Mucosa of descending colon (tissue), 3 donors: ENCODE measurements at regions not wholly inside any gene's neighbourhood (a gene's known extent, or its start where the extent isn't known, plus 50 kb on each side); places are given as distances from the start of the nearest gene placed in this dataset.

Source experiments
- ATAC-seq: fragments of 200-7000 bp; cut with Tn5 transposase; one replicate; pipeline ENCODE4 v1.9.1; 2020; ENCODE audit warnings: mild to moderate bottlenecking, moderate library complexity
- DNase-seq, 3 donors: peaks; one replicate each; pipeline ENCODE4 v3.0.0-alpha.2; 2020
- H3K36me3 ChIP-seq: fragments of 200-600 bp; one replicate; pipeline ENCODE4 v1.8.0; 2021; ENCODE audit warnings: low read depth, mild to moderate bottlenecking
- H3K4me1 ChIP-seq: fragments of 200-600 bp; one replicate; pipeline ENCODE4 v1.8.0; 2021; ENCODE audit warnings: low read depth, mild to moderate bottlenecking
- H3K4me3 ChIP-seq: fragments of 200-600 bp; one replicate; pipeline ENCODE4 v1.8.0; 2021; ENCODE audit warnings: mild to moderate bottlenecking
- H3K9me3 ChIP-seq: fragments of 200-600 bp; one replicate; pipeline ENCODE4 v1.8.0; 2021; ENCODE audit warnings: mild to moderate bottlenecking
- CTCF ChIP-seq: fragments of 200-600 bp; IDR thresholded peaks from one replicate; pipeline ENCODE4 v1.8.0; 2022; ENCODE audit warnings: antibody characterized with exemption, mild to moderate bottlenecking
- intact Hi-C, 2 donors: fragments of 100-400 bp; cut with DNase I in 1 of 2; cut with micrococcal nuclease in 1 of 2; formaldehyde crosslinking; loops; one replicate each; pipeline versions ENCODE4 v1.11.0 to v1.11.1; 2022; cut with DNase I, micrococcal nuclease
- donor health status: DM: no; HTN: no; CAD: no; lungs with moderate emphysema.
- donor health status: DM: no; HTN: no; CAD: no.
- donor health status: DM: no; HTN: yes; CAD: no.

- no peak overlapping the region for H3K4me3 ChIP-seq
- DNase-seq (no peak), ATAC-seq (no peak)
- no peak for TF ChIP-seq CTCF
- no peaks in the 10 kb centered on the region for H3K9me3 ChIP-seq
- H3K4me1 ChIP-seq, result no peaks in the 10 kb centered on the region
- no peaks in the 10 kb centered on the region for H3K36me3 ChIP-seq
- intact Hi-C loops, result no loop called here
Observed at GRCh38 chr18:39051013-39051412, 1485.4 kb upstream of the CELF4 start.

GRCh38 chr18:39039813-39040212, 1474.2 kb upstream of the CELF4 start:
- Histone ChIP-seq H3K9me3 (no peaks in the 10 kb centered on the region), H3K36me3 (no peaks in the 10 kb centered on the region), H3K4me3 (no peak overlapping the region), H3K4me1 (no peaks in the 10 kb centered on the region)
- no peak for TF ChIP-seq CTCF
- no peak for DNase-seq
- ATAC-seq, result no peak
- intact Hi-C loops, result no loop called here

GRCh38 chr18:39037925-39038324, 1472.3 kb upstream of the CELF4 start:
- no peaks in the 10 kb centered on the region for H3K4me1 ChIP-seq
- intact Hi-C loops, result no loop called here
- TF ChIP-seq CTCF, result no peak
- no peaks in the 10 kb centered on the region for H3K36me3 ChIP-seq
- DNase-seq, result no peak
- no peak overlapping the region for H3K4me3 ChIP-seq
- ATAC-seq, result no peak
- no peaks in the 10 kb centered on the region for H3K9me3 ChIP-seq

GRCh38 chr18:39033312-39033711, 1467.7 kb upstream of the CELF4 start:
- H3K4me1 ChIP-seq, result no peaks in the 10 kb centered on the region
- intact Hi-C loops, result no loop called here
- ATAC-seq (no peak), DNase-seq (no peak)
- no peak for TF ChIP-seq CTCF
- no peak overlapping the region for H3K4me3 ChIP-seq
- no peaks in the 10 kb centered on the region for H3K36me3 ChIP-seq
- no peaks in the 10 kb centered on the region for H3K9me3 ChIP-seq

- Histone ChIP-seq H3K4me3 (no peak overlapping the region), H3K4me1 (no peaks in the 10 kb centered on the region), H3K36me3 (no peaks in the 10 kb centered on the region), H3K9me3 (no peaks in the 10 kb centered on the region)
- no peak for ATAC-seq
- no peak for DNase-seq
- intact Hi-C loops, result no loop called here
- TF ChIP-seq CTCF, result no peak
Observed at GRCh38 chr18:39031647-39032046, 1466.0 kb upstream of the CELF4 start.

GRCh38 chr18:39030124-39030655, 1464.6 kb upstream of the CELF4 start:
- H3K4me1 ChIP-seq, result no peaks in the 10 kb centered on the region
- H3K9me3 ChIP-seq, result no peaks in the 10 kb centered on the region
- ATAC-seq, result no peak
- no peak for DNase-seq
- no peak overlapping the region for H3K4me3 ChIP-seq
- intact Hi-C loops, result no loop called here
- H3K36me3 ChIP-seq, result no peaks in the 10 kb centered on the region
- TF ChIP-seq CTCF, result no peak
